ENCODE measurements at regions not wholly inside any gene's neighbourhood (a gene's known extent, or its start where the extent isn't known, plus 50 kb on each side); places are given as distances from the start of the nearest gene placed in this dataset.

DNA sequence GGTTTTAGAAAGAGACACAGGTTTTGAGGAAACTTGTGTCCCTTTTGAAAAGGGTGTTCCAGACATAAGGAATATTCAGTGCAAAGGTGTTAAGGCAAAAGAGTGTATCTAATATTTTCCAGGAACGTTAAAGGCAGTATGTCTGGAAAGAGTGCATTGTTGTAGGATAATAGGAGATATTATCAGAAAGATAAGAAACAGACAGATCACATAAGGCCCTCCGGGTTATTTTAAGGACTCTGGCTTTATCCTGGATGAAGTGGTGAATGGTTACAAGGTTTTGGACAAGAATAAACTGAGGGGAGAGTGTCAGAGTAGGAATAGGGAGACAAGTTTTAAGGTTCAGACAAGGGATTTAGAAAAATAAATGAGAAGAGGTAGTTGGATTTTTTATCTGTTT lies 493.7 kb upstream of the GRM7 start:
- TF ChIP-seq ZNF184 (CRISPR knock-in tag; IDR thresholded peaks at IDR 0.05) = no peak
- TF ChIP-seq, protein P1, sequence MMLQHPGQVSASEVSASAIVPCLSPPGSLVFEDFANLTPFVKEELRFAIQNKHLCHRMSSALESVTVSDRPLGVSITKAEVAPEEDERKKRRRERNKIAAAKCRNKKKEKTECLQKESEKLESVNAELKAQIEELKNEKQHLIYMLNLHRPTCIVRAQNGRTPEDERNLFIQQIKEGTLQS (IDR thresholded peaks at IDR 0.05) = no peak
- TF ChIP-seq, protein P1 (CRISPR knock-in tag; conservative IDR thresholded peaks at IDR 0.05) = no peak
